Tibial nerve (tissue), 4 donors: ENCODE measurements at regions not wholly inside any gene's neighbourhood (a gene's known extent, or its start where the extent isn't known, plus 50 kb on each side); places are given as distances from the start of the nearest gene placed in this dataset.

Experiments
- DNase-seq, 2 donors: peaks; one replicate each; pipeline ENCODE4 v3.0.0-alpha.2; 2019; ENCODE audit warnings: low spot score in 2 of 2
- H3K27ac ChIP-seq, 4 donors: fragments of 200-600 bp; sonication (generic) in 3 of 4; one replicate each; pipeline ENCODE4 v1.5.1; 2017 to 2019; ENCODE audit warnings: mild to moderate bottlenecking in 1 of 4
- H3K27me3 ChIP-seq, 2 donors: fragments of 200-600 bp; sonication (generic) in 1 of 2; one replicate each; pipeline versions ENCODE4 v1.5.1 to v1.6.0; 2017 to 2019
- H3K36me3 ChIP-seq, 3 donors: fragments of 200-600 bp; sonication (generic); one replicate each; pipeline ENCODE4 v1.5.1; 2018 to 2019
- H3K4me1 ChIP-seq, 4 donors: fragments of 200-600 bp; sonication (generic) in 3 of 4; one replicate each; pipeline ENCODE4 v1.5.1; 2017 to 2019
- H3K4me3 ChIP-seq, 4 donors: fragments of 200-600 bp; sonication (generic) in 3 of 4; one replicate each; pipeline ENCODE4 v1.5.1; 2017 to 2019; ENCODE audit warnings: mild to moderate bottlenecking in 1 of 4, moderate library complexity in 1 of 4
- H3K9me3 ChIP-seq, 4 donors: fragments of 200-600 bp; sonication (generic) in 3 of 4; one replicate each; pipeline ENCODE4 v1.5.1; 2017 to 2019
- CTCF ChIP-seq, 5 experiments: fragments of 200-600 bp in 3 of 5; fragments of 450-650 bp in 2 of 5; sonication (generic) in 3 of 5; IDR thresholded peaks; one replicate each; pipeline ENCODE4 v1.5.1; 2016 to 2019; ENCODE audit warnings: antibody characterized with exemption in 5 of 5, mild to moderate bottlenecking in 3 of 5, moderate library complexity in 2 of 5
- EP300 ChIP-seq, 2 donors: sonication (generic); formaldehyde crosslinking; IDR thresholded peaks; one replicate each; pipeline ENCODE4 v1.6.1; 2017; ENCODE audit warnings: antibody characterized with exemption in 2 of 2, mild to moderate bottlenecking in 1 of 2
- POLR2A ChIP-seq, 2 donors: fragments of 450-650 bp; IDR thresholded peaks; one replicate each; pipeline ENCODE4 v1.6.1; 2017; ENCODE audit warnings: antibody characterized with exemption in 2 of 2, mild to moderate bottlenecking in 2 of 2, moderate library complexity in 2 of 2
- WGBS, 2 donors: methylation state at CpG; one replicate each; pipeline ENCODE4 v1.1.5; 2018; 5-methylcytosine and 5-hydroxymethylcytosine counted together

- no peak overlapping the region for H3K27ac ChIP-seq
These were observed 492.5 kb downstream of the ARL4A start for GRCh38 chr7:13179775-13180523.

GRCh38 chr7:13181216-13181615, 493.8 kb downstream of the ARL4A start:
- no peak for TF ChIP-seq POLR2A (IDR thresholded peaks at IDR 0.05)
- TF ChIP-seq EP300 (IDR thresholded peaks at IDR 0.05) = no peak
- no peak for TF ChIP-seq CTCF (IDR thresholded peaks at IDR 0.05)
- Histone ChIP-seq H3K4me3 (no peak overlapping the region), H3K4me1 (peaks cover 0 to 19% (median 0%) of the 10 kb centered on the region in 4 donors), H3K9me3 (no peaks in the 10 kb centered on the region), H3K27ac (no peak overlapping the region), H3K27me3 (no peaks in the 10 kb centered on the region), H3K36me3 (no peaks in the 10 kb centered on the region)
- WGBS, 2 donors = 21 to 27% methylated on average over 3 of the region's 3 CpGs
- no peak for DNase-seq

More at GRCh38 chr7:13179775-13180523, 492.5 kb downstream of the ARL4A start:
- no peak for DNase-seq
- 26 to 30% methylated on average over 5 of the region's 5 CpGs for WGBS, 2 donors
- no peaks in the 10 kb centered on the region for H3K9me3 ChIP-seq
- TF ChIP-seq CTCF (IDR thresholded peaks at IDR 0.05) (no peak), EP300 (IDR thresholded peaks at IDR 0.05) (no peak), POLR2A (IDR thresholded peaks at IDR 0.05) (no peak)
- H3K36me3 ChIP-seq = no peaks in the 10 kb centered on the region
- no peak overlapping the region for H3K4me3 ChIP-seq
- H3K27me3 ChIP-seq = no peaks in the 10 kb centered on the region
- H3K4me1 ChIP-seq = peaks cover 0 to 19% (median 0%) of the 10 kb centered on the region in 4 donors

GRCh38 chr7:13185139-13185538, 497.7 kb downstream of the ARL4A start:
- Histone ChIP-seq H3K9me3 (no peaks in the 10 kb centered on the region), H3K4me3 (no peak overlapping the region), H3K4me1 (peaks cover 0 to 15% (median 0%) of the 10 kb centered on the region in 4 donors), H3K27ac (no peak overlapping the region), H3K27me3 (no peaks in the 10 kb centered on the region), H3K36me3 (no peaks in the 10 kb centered on the region)
- DNase-seq = no peak
- no peak for TF ChIP-seq CTCF (IDR thresholded peaks at IDR 0.05)
- no peak for TF ChIP-seq EP300 (IDR thresholded peaks at IDR 0.05)
- TF ChIP-seq POLR2A (IDR thresholded peaks at IDR 0.05) = no peak

GRCh38 chr7:13188236-13188805, 500.9 kb downstream of the ARL4A start:
- no peak overlapping the region for H3K27ac ChIP-seq

More at GRCh38 chr7:13188236-13188805, 500.9 kb downstream of the ARL4A start:
- 82 to 86% methylated on average over 5 of the region's 5 CpGs for WGBS, 2 donors
- Histone ChIP-seq H3K36me3 (no peaks in the 10 kb centered on the region), H3K4me1 (no peaks in the 10 kb centered on the region), H3K27me3 (no peaks in the 10 kb centered on the region), H3K4me3 (no peak overlapping the region), H3K9me3 (no peaks in the 10 kb centered on the region)
- DNase-seq = no peak
- TF ChIP-seq EP300 (IDR thresholded peaks at IDR 0.05) = no peak
- no peak for TF ChIP-seq CTCF (IDR thresholded peaks at IDR 0.05)
- TF ChIP-seq POLR2A (IDR thresholded peaks at IDR 0.05) = no peak
